ENCODE measurements at regions not wholly inside any gene's neighbourhood (a gene's known extent, or its start where the extent isn't known, plus 50 kb on each side); places are given as distances from the start of the nearest gene placed in this dataset.

GRCh38 chr1:47551971-47552528 lies 114.2 kb downstream of the FOXD2 start:
- no peaks in the 10 kb centered on the region for H3K9me3 Mint-ChIP-seq (ENCODE audit: low read depth)
- peaks cover 6% of the 10 kb centered on the region for H3K4me1 Mint-ChIP-seq (ENCODE audit: low read depth)
- no peak for TF ChIP-seq CTCF (IDR thresholded peaks at IDR 0.05)
- no peaks in the 10 kb centered on the region for H3K36me3 Mint-ChIP-seq (ENCODE audit: low read depth)
- peaks cover 31% of the 10 kb centered on the region for H3K27me3 Mint-ChIP-seq (ENCODE audit: low read depth)
- DNase-seq (ENCODE audit: low spot score), result no peak
- H3K27ac Mint-ChIP-seq (ENCODE audit: unreplicated experiment), result no peak overlapping the region
- no peak overlapping the region for H3K4me3 Mint-ChIP-seq (ENCODE audit: unreplicated experiment)

GRCh38 chr1:47554082-47554481 lies 116.2 kb downstream of the FOXD2 start:
- no peaks in the 10 kb centered on the region for H3K4me1 Mint-ChIP-seq (ENCODE audit: low read depth)
- no peak overlapping the region for H3K27ac Mint-ChIP-seq (ENCODE audit: unreplicated experiment)
- no peak for DNase-seq (ENCODE audit: low spot score)
- no peaks in the 10 kb centered on the region for H3K36me3 Mint-ChIP-seq (ENCODE audit: low read depth)
- no peak for TF ChIP-seq CTCF (IDR thresholded peaks at IDR 0.05)
- H3K9me3 Mint-ChIP-seq (ENCODE audit: low read depth), result no peaks in the 10 kb centered on the region
- peaks cover 37% of the 10 kb centered on the region for H3K27me3 Mint-ChIP-seq (ENCODE audit: low read depth)
- H3K4me3 Mint-ChIP-seq (ENCODE audit: unreplicated experiment), result no peak overlapping the region

DNA sequence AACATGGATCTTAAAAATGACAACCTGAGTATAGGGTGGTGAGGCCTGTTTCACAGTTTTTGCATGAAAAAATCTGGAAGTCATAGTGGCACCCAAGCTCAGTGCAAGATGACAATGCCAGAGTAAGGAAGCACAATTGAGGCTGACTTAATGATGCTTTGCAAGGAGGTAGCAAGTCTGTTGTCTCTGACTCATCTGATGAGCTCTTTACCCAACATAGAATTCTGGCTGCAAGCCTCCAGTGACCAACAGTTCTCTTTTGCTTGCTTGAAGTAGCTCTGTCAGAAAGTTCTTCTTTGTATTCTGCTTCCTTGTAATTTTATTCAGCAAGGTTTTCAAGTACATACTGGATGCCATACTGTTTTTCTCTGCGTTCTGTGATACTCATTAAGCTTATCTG lies 117.1 kb downstream of the FOXD2 start:
- no peak for TF ChIP-seq CTCF (IDR thresholded peaks at IDR 0.05)
- Mint-ChIP-seq H3K4me1 (ENCODE audit: low read depth) (no peaks in the 10 kb centered on the region), H3K27ac (ENCODE audit: unreplicated experiment) (no peak overlapping the region), H3K27me3 (ENCODE audit: low read depth) (peaks cover 40% of the 10 kb centered on the region), H3K36me3 (ENCODE audit: low read depth) (no peaks in the 10 kb centered on the region), H3K9me3 (ENCODE audit: low read depth) (no peaks in the 10 kb centered on the region), H3K4me3 (ENCODE audit: unreplicated experiment) (no peak overlapping the region)
- no peak for DNase-seq (ENCODE audit: low spot score)

- H3K9me3 Mint-ChIP-seq (ENCODE audit: low read depth), result no peaks in the 10 kb centered on the region
- no peak overlapping the region for H3K4me3 Mint-ChIP-seq (ENCODE audit: unreplicated experiment)
- no peak for DNase-seq (ENCODE audit: low spot score)
- H3K27me3 Mint-ChIP-seq (ENCODE audit: low read depth), result peaks cover 44% of the 10 kb centered on the region
- TF ChIP-seq CTCF (IDR thresholded peaks at IDR 0.05), result no peak
- H3K4me1 Mint-ChIP-seq (ENCODE audit: low read depth), result no peaks in the 10 kb centered on the region
- no peaks in the 10 kb centered on the region for H3K36me3 Mint-ChIP-seq (ENCODE audit: low read depth)
- H3K27ac Mint-ChIP-seq (ENCODE audit: unreplicated experiment), result no peak overlapping the region
These were observed 117.5 kb downstream of the FOXD2 start for GRCh38 chr1:47555306-47555705.

DNA sequence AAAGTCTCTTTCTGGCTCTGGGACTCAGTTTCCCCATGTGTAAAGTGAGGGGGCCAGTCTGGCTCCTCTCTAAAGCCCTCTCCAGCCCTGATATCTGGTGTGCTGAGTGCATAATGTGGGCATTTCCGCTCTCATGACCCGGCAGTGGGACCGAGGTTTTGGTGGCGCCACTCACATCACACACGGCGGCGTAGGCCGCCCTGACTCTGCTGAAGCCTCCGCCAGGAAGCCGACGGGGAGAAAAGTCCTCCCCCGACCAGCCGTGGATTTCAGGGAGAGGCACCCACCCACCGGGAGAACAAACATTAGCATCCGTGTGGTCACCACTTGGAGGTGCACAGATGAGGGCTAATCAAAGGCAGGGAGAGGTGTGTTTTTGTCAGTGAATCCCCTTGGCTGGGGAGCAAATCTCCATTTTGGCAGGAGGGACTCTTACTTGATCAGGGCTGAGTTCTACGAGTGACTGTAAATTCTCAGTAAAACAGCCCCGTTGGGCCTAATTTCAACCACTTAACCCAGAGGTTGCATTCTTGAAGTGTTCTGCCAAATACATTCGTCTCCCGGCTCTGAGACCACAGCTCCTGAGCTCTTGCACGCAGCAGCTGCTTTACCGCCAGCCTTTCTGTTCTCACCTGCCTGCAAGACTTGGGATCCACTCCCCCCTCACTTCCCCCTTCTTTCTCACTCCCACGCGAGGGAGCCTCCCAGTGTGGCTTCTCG lies 118.2 kb downstream of the FOXD2 start:
- no peak overlapping the region for H3K27ac Mint-ChIP-seq (ENCODE audit: unreplicated experiment)
- no peak for DNase-seq (ENCODE audit: low spot score)
- peaks cover 50% of the 10 kb centered on the region for H3K27me3 Mint-ChIP-seq (ENCODE audit: low read depth)
- H3K9me3 Mint-ChIP-seq (ENCODE audit: low read depth), result no peaks in the 10 kb centered on the region
- H3K36me3 Mint-ChIP-seq (ENCODE audit: low read depth), result peaks cover 1% of the 10 kb centered on the region
- no peaks in the 10 kb centered on the region for H3K4me1 Mint-ChIP-seq (ENCODE audit: low read depth)
- no peak overlapping the region for H3K4me3 Mint-ChIP-seq (ENCODE audit: unreplicated experiment)
- no peak for TF ChIP-seq CTCF (IDR thresholded peaks at IDR 0.05)

Data from chondrocyte (in vitro differentiated cells).